A549 (cell line): ENCODE measurements at regions not wholly inside any gene's neighbourhood (a gene's known extent, or its start where the extent isn't known, plus 50 kb on each side); places are given as distances from the start of the nearest gene placed in this dataset.

Experiments
- ATAC-seq, 2 experiments: fragments of 200-7000 bp in 1 of 2; fragments of >200 bp in 1 of 2; cut with Nextera tagmentation in 1 of 2; cut with Tn5 transposase in 1 of 2; 3 replicates each; pipeline versions ENCODE4 v1.8.0 to v1.9.1; 2018 to 2020; ENCODE audit warnings: mild to moderate bottlenecking in 1 of 2, moderate library complexity in 1 of 2
- CTCF ChIA-PET: fragments of 300-600 bp; sonication (Branson Sonifier 250); formaldehyde crosslinking; extraction: SDS; loops from one replicate; lab custom pipeline; 2021; ENCODE audit warnings: antibody characterized with exemption, inconsistent platforms; lab: Yijun Ruan, JAX
- POLR2A ChIA-PET: fragments of 350-600 bp; formaldehyde crosslinking; extraction: SDS; loops from one replicate; lab custom pipeline; 2021; ENCODE audit warnings: antibody characterized with exemption, inconsistent platforms; lab: Yijun Ruan, JAX
- DNase-seq, 2 experiments: peaks; one replicate each; pipeline versions ENCODE4 v3.0.0 to v3.0.0-alpha.2; 2011 to 2016; ENCODE audit warnings: low read depth in 1 of 2, low spot score in 1 of 2
- FAIRE-seq: peaks from 2 replicates; lab custom pipeline; 2011; peaks lifted over from hg19 to GRCh38; lab: Jason Lieb, UNC
- H3K27ac ChIP-seq, 2 experiments: fragments of >200 bp; sonication (Bioruptor Twin); formaldehyde crosslinking; 3 replicates each; pipeline ENCODE4 v1.5.1; 2016 to 2017
- H3K4me1 ChIP-seq: fragments of >200 bp; sonication (Bioruptor Twin); formaldehyde crosslinking; 3 replicates; pipeline ENCODE4 v1.6.1; 2016
- H3K4me2 ChIP-seq: fragments of >200 bp; sonication (Bioruptor Twin); formaldehyde crosslinking; 3 replicates; pipeline ENCODE4 v1.6.1; 2016
- H3K4me3 ChIP-seq: fragments of >200 bp; sonication (Bioruptor Twin); formaldehyde crosslinking; 3 replicates; pipeline ENCODE4 v1.5.1; 2016
- H3K9me3 ChIP-seq: fragments of >200 bp; sonication (Bioruptor Twin); formaldehyde crosslinking; 3 replicates; pipeline ENCODE4 v1.6.1; 2016
- ATOH8 ChIP-seq: fragments of 250-450 bp; sonication (Bioruptor Pico); IDR thresholded peaks from 2 replicates; pipeline ENCODE4 v1.5.0; 2020; ENCODE audit warnings: low read depth, mild to moderate bottlenecking, moderate library complexity
- BCL3 ChIP-seq: fragments of >200 bp; sonication (Bioruptor Twin); formaldehyde crosslinking; IDR thresholded peaks from 3 replicates; pipeline ENCODE4 v1.6.1; 2016
- CHD4 ChIP-seq: fragments of 200-600 bp; sonication (generic); IDR thresholded peaks from 2 replicates; pipeline ENCODE4 v1.6.1; 2016; ENCODE audit warnings: antibody characterized with exemption, mild to moderate bottlenecking, borderline replicate concordance
- E2F6 ChIP-seq: IDR thresholded peaks from 2 replicates; pipeline ENCODE4 v1.6.1; 2012; ENCODE audit warnings: low read depth, borderline replicate concordance
- EHMT2 ChIP-seq: fragments of 200-600 bp; sonication (generic); IDR thresholded peaks from 2 replicates; pipeline ENCODE4 v1.6.1; 2016; ENCODE audit warnings: antibody characterized with exemption, low read depth, mild to moderate bottlenecking, moderate library complexity
- ESRRA ChIP-seq: fragments of 150-350 bp; IDR thresholded peaks from 2 replicates; pipeline ENCODE4 v1.6.1; 2014; ENCODE audit warnings: mild to moderate bottlenecking, low read length, borderline replicate concordance
- FOXS1 ChIP-seq: fragments of 250-450 bp; sonication (Bioruptor Pico); IDR thresholded peaks from 2 replicates; pipeline ENCODE4 v1.5.0; 2020; ENCODE audit warnings: mild to moderate bottlenecking, moderate library complexity
- GATA3 ChIP-seq: IDR thresholded peaks from 2 replicates; pipeline ENCODE4 v1.6.1; 2012; ENCODE audit warnings: borderline replicate concordance
- HDAC2 ChIP-seq: fragments of 200-600 bp; sonication (generic); IDR thresholded peaks from 2 replicates; pipeline ENCODE4 v1.6.1; 2016
- HMGXB4 ChIP-seq: fragments of 250-450 bp; sonication (Bioruptor Pico); IDR thresholded peaks from 2 replicates; pipeline ENCODE4 v1.5.0; 2021; ENCODE audit warnings: mild to moderate bottlenecking, moderate library complexity, borderline replicate concordance
- HOXA7 ChIP-seq: fragments of 250-450 bp; sonication (Bioruptor Pico); IDR thresholded peaks from 2 replicates; pipeline ENCODE4 v1.5.0; 2020; ENCODE audit warnings: mild to moderate bottlenecking, moderate library complexity
- HOXB5 ChIP-seq: fragments of 250-450 bp; sonication (Bioruptor Pico); IDR thresholded peaks from 2 replicates; pipeline ENCODE4 v1.5.0; 2020; ENCODE audit warnings: mild to moderate bottlenecking, moderate library complexity
- MAFK ChIP-seq: fragments of 450-650 bp; IDR thresholded peaks from 2 replicates; pipeline ENCODE4 v1.6.1; 2014; ENCODE audit not compliant: partially characterized antibody
- MAX ChIP-seq: IDR thresholded peaks from 2 replicates; pipeline ENCODE4 v1.6.1; 2012
- RCOR1 ChIP-seq: fragments of 150-350 bp; IDR thresholded peaks from 2 replicates; pipeline ENCODE4 v1.6.1; 2014; ENCODE audit warnings: antibody characterized with exemption, low read length, low read depth
- REST ChIP-seq: fragments of 200-600 bp; sonication (generic); IDR thresholded peaks from 2 replicates; pipeline ENCODE4 v1.6.1; 2016; ENCODE audit warnings: antibody characterized with exemption, mild to moderate bottlenecking, moderate library complexity
- RFX5 ChIP-seq: fragments of 450-650 bp; IDR thresholded peaks from 2 replicates; pipeline ENCODE4 v1.7.1; 2014; ENCODE audit warnings: antibody characterized with exemption, mild to moderate bottlenecking, moderate library complexity
- TFCP2L1 ChIP-seq: fragments of 250-450 bp; sonication (Bioruptor Pico); IDR thresholded peaks from 2 replicates; pipeline ENCODE4 v1.5.0; 2021; ENCODE audit warnings: mild to moderate bottlenecking
- ZFP36 ChIP-seq: fragments of 450-650 bp; IDR thresholded peaks from 2 replicates; pipeline ENCODE4 v1.6.1; 2014; ENCODE audit warnings: borderline replicate concordance; ENCODE audit not compliant: partially characterized antibody
- WGBS: methylation state at CpG from one replicate; pipeline ENCODE4 v1.1.6; 2017; ENCODE audit errors: missing lambda C conversion rate; 5-methylcytosine and 5-hydroxymethylcytosine counted together

- TF ChIP-seq REST, result no peak
These were observed 182.7 kb downstream of the PPARGC1A start (continued) for GRCh38 chr4:23706972-23707651.

- WGBS, result 65% methylated on average over 4 of the region's 4 CpGs
- CTCF ChIA-PET, result no interaction called here
- H3K9me3 ChIP-seq, result no peaks in the 10 kb centered on the region
These were observed 189.7 kb downstream of the PPARGC1A start for GRCh38 chr4:23700197-23700596.

GRCh38 chr4:23697722-23698121, 192.1 kb downstream of the PPARGC1A start:
- FAIRE-seq, result no peak
- no peak overlapping the region for H3K4me2 ChIP-seq
- DNase-seq, result no peak
- no peak overlapping the region for H3K27ac ChIP-seq
- ChIA-PET CTCF (no interaction called here), POLR2A (no interaction called here)
- no peaks in the 10 kb centered on the region for H3K4me1 ChIP-seq
- no peaks in the 10 kb centered on the region for H3K9me3 ChIP-seq
- no peak for ATAC-seq
- TF ChIP-seq ATOH8 (CRISPR knock-in tag), result no peak
- no peak for TF ChIP-seq CHD4
- no peak for TF ChIP-seq ZFP36
- no peak for TF ChIP-seq RFX5
- TF ChIP-seq REST, result no peak
- no peak for TF ChIP-seq TFCP2L1 (CRISPR knock-in tag)
- TF ChIP-seq FOXS1 (CRISPR knock-in tag), result no peak
- no peak for TF ChIP-seq EHMT2
- no peak for TF ChIP-seq HOXB5
- no peak for TF ChIP-seq HDAC2
- no peak for TF ChIP-seq MAX
- H3K4me3 ChIP-seq, result no peak overlapping the region
- WGBS, result 10% methylated on average over 3 of the region's 3 CpGs

More at GRCh38 chr4:23700197-23700596, 189.7 kb downstream of the PPARGC1A start:
- Histone ChIP-seq H3K27ac (no peak overlapping the region), H3K4me2 (no peak overlapping the region), H3K4me1 (no peaks in the 10 kb centered on the region), H3K4me3 (no peak overlapping the region)
- no peak for FAIRE-seq
- POLR2A ChIA-PET, result no interaction called here
- no peak for ATAC-seq
- no peak for DNase-seq
- TF ChIP-seq E2F6, result no peak
- no peak for TF ChIP-seq GATA3
- TF ChIP-seq ESRRA, result no peak
- TF ChIP-seq HMGXB4, result no peak
- no peak for TF ChIP-seq ZFP36
- no peak for TF ChIP-seq HOXA7 (CRISPR knock-in tag)
- TF ChIP-seq MAFK, result no peak
- no peak for TF ChIP-seq BCL3
- TF ChIP-seq RCOR1, result no peak
- TF ChIP-seq EHMT2, result no peak
